Chondrocyte (in vitro differentiated cells): ENCODE measurements at regions not wholly inside any gene's neighbourhood (a gene's known extent, or its start where the extent isn't known, plus 50 kb on each side); places are given as distances from the start of the nearest gene placed in this dataset.

Experiments used
- DNase-seq: peaks from one replicate; pipeline ENCODE4 v3.0.0; 2021; ENCODE audit warnings: mixed read lengths, low spot score
- H3K27ac Mint-ChIP-seq: one replicate; pipeline ENCODE4 v1.8.0; 2021; ENCODE audit warnings: mild to moderate bottlenecking, moderate library complexity, mixed read lengths; ENCODE audit not compliant: unreplicated experiment
- H3K27me3 Mint-ChIP-seq: 2 replicates; pipeline ENCODE4 v1.8.0; 2021; ENCODE audit warnings: low read depth, mixed read lengths
- H3K36me3 Mint-ChIP-seq: 2 replicates; pipeline ENCODE4 v1.8.0; 2021; ENCODE audit warnings: low read depth, mixed read lengths
- H3K4me1 Mint-ChIP-seq: 2 replicates; pipeline ENCODE4 v1.8.0; 2021; ENCODE audit warnings: low read depth, mild to moderate bottlenecking, mixed read lengths
- H3K4me3 Mint-ChIP-seq: one replicate; pipeline ENCODE4 v1.8.0; 2021; ENCODE audit warnings: mild to moderate bottlenecking, moderate library complexity, mixed read lengths; ENCODE audit not compliant: unreplicated experiment
- H3K9me3 Mint-ChIP-seq: 2 replicates; pipeline ENCODE4 v1.8.0; 2021; ENCODE audit warnings: low read depth, mixed read lengths
- TF ChIP-seq, protein P1 (sequence below): fragments of 200-600 bp; sonication (generic); IDR thresholded peaks from 2 replicates; pipeline ENCODE4 v1.5.0; 2021; ENCODE audit warnings: antibody characterized with exemption, mild to moderate bottlenecking, moderate library complexity

DNA sequence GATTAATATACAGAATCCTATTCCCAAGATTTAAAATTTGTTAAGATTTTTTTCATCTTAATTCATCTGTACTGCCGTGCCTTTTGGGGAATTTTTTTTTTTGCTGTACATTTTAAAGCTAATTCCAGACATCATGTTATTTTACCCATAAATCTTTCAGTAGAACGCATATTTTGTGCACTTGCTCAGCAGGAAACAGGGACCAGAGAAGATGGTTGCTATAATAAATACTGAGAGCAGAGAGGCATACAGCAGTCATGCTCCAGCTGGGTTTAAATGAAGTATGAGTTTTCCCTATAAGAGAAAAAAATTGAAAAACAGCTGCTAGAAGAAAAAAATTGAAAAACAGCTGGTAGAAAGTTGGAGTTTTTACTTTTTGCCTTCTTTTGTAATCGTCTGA is 196.9 kb upstream of the PUM3 start:
- no peaks in the 10 kb centered on the region for H3K27me3 Mint-ChIP-seq
- TF ChIP-seq, protein P1, sequence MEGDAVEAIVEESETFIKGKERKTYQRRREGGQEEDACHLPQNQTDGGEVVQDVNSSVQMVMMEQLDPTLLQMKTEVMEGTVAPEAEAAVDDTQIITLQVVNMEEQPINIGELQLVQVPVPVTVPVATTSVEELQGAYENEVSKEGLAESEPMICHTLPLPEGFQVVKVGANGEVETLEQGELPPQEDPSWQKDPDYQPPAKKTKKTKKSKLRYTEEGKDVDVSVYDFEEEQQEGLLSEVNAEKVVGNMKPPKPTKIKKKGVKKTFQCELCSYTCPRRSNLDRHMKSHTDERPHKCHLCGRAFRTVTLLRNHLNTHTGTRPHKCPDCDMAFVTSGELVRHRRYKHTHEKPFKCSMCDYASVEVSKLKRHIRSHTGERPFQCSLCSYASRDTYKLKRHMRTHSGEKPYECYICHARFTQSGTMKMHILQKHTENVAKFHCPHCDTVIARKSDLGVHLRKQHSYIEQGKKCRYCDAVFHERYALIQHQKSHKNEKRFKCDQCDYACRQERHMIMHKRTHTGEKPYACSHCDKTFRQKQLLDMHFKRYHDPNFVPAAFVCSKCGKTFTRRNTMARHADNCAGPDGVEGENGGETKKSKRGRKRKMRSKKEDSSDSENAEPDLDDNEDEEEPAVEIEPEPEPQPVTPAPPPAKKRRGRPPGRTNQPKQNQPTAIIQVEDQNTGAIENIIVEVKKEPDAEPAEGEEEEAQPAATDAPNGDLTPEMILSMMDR, result no peak
- no peak overlapping the region for H3K27ac Mint-ChIP-seq
- H3K36me3 Mint-ChIP-seq, result no peaks in the 10 kb centered on the region
- no peak for DNase-seq
- peaks cover 49% of the 10 kb centered on the region for H3K4me1 Mint-ChIP-seq
- H3K4me3 Mint-ChIP-seq, result no peak overlapping the region
- H3K9me3 Mint-ChIP-seq, result peaks cover 5% of the 10 kb centered on the region

DNA sequence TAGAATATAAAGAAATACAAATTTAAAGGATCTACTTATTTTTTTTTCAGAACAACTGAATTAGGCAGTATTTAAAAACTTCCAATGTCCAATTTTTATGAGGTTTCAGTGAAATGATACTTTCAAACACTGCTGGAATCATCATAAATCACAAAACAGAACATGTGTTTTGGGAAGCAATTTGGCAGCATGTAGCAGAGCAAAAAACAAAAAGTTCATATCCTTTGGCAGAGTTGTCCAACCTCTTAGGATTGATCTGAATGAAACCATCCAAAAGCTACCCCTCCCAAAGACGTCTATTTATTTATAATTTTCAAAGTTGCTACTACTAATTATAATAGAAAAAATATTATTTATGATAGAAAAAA is 192.4 kb upstream of the PUM3 start:
- no peaks in the 10 kb centered on the region for H3K36me3 Mint-ChIP-seq
- peaks cover 13% of the 10 kb centered on the region for H3K4me1 Mint-ChIP-seq
- TF ChIP-seq, protein P1, result no peak
- H3K9me3 Mint-ChIP-seq, result no peaks in the 10 kb centered on the region
- no peak for DNase-seq
- no peak overlapping the region for H3K4me3 Mint-ChIP-seq
- no peaks in the 10 kb centered on the region for H3K27me3 Mint-ChIP-seq
- H3K27ac Mint-ChIP-seq, result no peak overlapping the region

DNA sequence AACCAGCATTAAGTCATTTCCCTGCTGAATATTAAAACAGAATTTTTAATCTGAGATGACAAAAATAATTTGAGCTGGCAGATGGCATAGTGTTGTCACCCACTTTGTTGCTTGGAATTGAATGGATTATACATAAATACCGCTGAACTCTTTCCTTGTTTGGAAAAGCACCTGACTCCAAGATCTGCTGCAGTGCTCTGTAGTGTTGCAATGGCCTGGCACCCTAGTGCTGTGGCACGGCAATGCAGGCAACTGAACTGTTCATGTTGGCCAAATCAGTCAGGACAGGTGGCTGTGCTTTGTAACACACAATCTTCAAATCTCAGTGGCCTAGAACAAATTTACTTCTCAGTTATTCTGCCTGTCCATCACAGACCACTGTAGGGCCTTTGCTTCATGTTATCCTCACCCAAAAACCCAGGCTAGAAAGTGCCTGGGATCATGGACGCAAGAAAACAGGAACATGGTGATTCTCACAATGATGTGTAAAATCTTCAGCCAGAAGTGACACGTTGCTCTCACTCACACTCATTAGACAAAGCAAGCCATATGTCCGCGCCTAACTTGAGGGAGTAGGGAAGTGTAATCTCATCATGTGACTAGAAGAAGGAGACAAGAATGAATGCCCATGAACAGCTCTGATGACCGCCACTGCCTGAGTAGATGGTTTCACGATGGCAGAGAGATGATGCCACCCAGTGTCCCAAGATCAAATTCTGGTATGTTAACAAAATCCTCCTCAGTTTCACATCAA is 191.9 kb upstream of the PUM3 start:
- H3K27me3 Mint-ChIP-seq, result no peaks in the 10 kb centered on the region
- no peak overlapping the region for H3K27ac Mint-ChIP-seq
- H3K4me1 Mint-ChIP-seq, result peaks cover 7% of the 10 kb centered on the region
- DNase-seq, result no peak
- H3K36me3 Mint-ChIP-seq, result no peaks in the 10 kb centered on the region
- no peaks in the 10 kb centered on the region for H3K9me3 Mint-ChIP-seq
- TF ChIP-seq, protein P1, result no peak
- H3K4me3 Mint-ChIP-seq, result no peak overlapping the region

DNA sequence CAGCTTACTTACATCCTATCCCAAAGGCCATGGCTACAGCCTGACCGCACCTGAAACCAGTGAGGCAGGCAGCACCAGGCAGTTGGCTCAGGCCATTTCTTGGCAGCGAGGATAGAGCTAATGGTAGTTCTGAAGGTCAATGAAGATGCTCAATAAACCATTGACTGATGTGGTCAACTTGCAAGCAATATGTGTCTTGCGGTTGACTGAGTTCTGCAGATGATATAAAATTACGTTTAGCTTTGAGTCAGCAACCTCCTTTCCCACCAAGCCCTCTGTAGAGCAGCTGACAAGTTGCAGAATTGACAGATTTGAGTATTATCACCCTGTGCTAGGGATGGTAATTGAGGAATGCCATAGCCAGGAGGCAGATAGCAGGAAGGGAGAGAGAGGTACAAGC is 189.0 kb upstream of the PUM3 start:
- Mint-ChIP-seq H3K27me3 (no peaks in the 10 kb centered on the region), H3K9me3 (no peaks in the 10 kb centered on the region), H3K4me3 (no peak overlapping the region), H3K4me1 (peaks cover 12% of the 10 kb centered on the region), H3K36me3 (no peaks in the 10 kb centered on the region), H3K27ac (no peak overlapping the region)
- no peak for DNase-seq
- TF ChIP-seq, protein P1, result no peak

DNA sequence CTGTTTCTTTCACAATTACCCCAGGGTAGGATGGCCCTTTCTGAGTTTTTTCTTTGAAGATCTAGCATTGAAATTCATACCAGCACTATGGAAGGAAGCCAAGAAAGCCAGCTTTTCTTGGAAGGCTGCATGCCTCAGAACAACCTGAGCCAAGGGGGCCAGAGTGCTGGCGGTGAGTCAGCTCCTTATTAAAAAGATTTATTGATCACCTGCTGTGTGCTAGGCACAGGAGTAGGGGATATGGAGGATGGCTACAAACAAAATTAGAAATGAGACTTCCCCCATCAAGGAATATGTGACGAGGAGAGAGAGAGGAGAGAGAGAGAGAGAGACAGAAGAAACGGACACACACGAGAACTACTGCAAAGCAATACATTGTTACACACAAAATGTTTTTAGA is 184.6 kb upstream of the PUM3 start:
- DNase-seq, result no peak
- H3K4me3 Mint-ChIP-seq, result no peak overlapping the region
- H3K4me1 Mint-ChIP-seq, result peaks cover 18% of the 10 kb centered on the region
- no peaks in the 10 kb centered on the region for H3K9me3 Mint-ChIP-seq
- no peaks in the 10 kb centered on the region for H3K36me3 Mint-ChIP-seq
- TF ChIP-seq, protein P1, result no peak
- H3K27me3 Mint-ChIP-seq, result no peaks in the 10 kb centered on the region
- H3K27ac Mint-ChIP-seq, result no peak overlapping the region
